ENCODE measurements at regions not wholly inside any gene's neighbourhood (a gene's known extent, or its start where the extent isn't known, plus 50 kb on each side); places are given as distances from the start of the nearest gene placed in this dataset.

DNA sequence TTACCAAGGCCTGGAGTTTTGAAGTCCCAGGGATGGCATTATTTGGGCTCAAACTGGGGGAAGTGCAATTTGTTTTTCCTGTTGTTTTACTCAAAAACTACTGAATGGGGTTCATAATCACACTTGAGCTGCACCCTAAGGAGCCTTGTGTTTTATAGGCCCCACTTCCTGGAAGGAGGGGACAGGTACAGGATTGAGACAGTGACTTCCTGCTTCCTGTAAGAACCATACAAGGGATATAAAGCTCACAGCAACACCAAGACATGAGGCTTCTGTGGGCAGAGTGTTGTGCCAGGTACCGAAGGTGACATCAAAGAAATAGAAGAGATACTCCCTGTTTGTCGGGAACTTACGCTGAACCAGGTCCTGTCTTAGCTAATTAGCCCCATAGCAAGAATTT, 70.4 kb upstream of the SKOR2 start:
- Histone ChIP-seq H3K4me1 (ENCODE audit: control insufficient read depth in 1 of 2, extremely low read depth in 1 of 2, insufficient read depth in 2 of 2, low read length in 2 of 2) (no peaks in the 10 kb centered on the region), H3K36me3 (ENCODE audit: control insufficient read depth in 2 of 2, extremely low read depth in 1 of 2, insufficient read depth in 1 of 2, low read length in 1 of 2) (no peaks in the 10 kb centered on the region), H3K4me3 (ENCODE audit: control insufficient read depth in 1 of 2, extremely low read depth in 1 of 2, low read length in 1 of 2) (no peak overlapping the region), H3K27me3 (replicated peaks in 1 of 2; ENCODE audit: control insufficient read depth in 2 of 2, extremely low read depth in 1 of 2, insufficient read depth in 2 of 2, low read length in 1 of 2) (peaks cover 2 to 7% of the 10 kb centered on the region in 2 experiments), H3K27ac (ENCODE audit: low read length) (no peak overlapping the region), H3K9me3 (no peaks in the 10 kb centered on the region)
- no peaks in the 10 kb centered on the region for H3K9me3 Mint-ChIP-seq
- WGBS (ENCODE audit: insufficient coverage): 83% methylated on average over 2 of the region's 3 CpGs
- no peak overlapping the region for H3K4me3 Mint-ChIP-seq
- H3K4me1 Mint-ChIP-seq: no peaks in the 10 kb centered on the region
- POLR2A ChIA-PET: no interaction called here
- no peaks in the 10 kb centered on the region for H3K36me3 Mint-ChIP-seq
- H3K27ac Mint-ChIP-seq: no peak overlapping the region
- no peak for DNase-seq
- peaks cover 4 to 8% of the 10 kb centered on the region in 2 donors for H3K27me3 Mint-ChIP-seq
- CTCF ChIA-PET: no interaction called here
- ATAC-seq (replicated peaks in 1 of 4): no peak

DNA sequence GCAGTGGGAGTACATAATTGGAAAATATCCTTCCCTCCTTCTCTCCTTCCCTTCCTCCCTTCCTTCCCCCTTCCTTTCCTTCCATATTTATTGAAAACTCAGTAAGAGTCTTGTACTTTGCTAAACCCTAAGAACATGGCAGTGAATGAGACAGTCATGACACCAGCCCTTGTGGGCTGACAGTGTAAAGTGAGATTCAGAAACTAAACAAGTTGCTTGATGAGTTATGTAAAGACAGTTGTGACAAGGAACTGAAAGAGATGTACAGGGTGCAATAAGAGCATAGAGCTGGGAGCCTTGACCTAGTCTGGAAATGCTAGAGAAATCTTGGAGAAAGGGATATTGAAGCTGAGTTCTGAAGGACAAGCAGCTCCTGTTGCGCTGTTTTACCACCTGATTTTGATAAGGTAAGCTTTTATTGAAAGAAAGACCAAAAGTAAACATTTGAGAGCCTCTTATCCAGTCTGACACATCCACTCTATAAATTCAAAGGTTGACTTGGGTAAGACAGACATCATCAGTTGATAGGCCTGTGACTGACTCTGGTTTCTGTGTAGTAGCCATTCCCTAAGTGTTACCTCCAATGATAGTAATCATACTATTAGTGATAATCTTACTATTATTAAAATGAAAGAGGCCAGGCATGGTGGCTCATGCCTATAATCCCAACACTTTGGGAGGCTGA, 66.5 kb upstream of the SKOR2 start:
- DNase-seq (no peak), ATAC-seq (replicated peaks in 1 of 4) (no peak)
- peaks cover 0 to 2% of the 10 kb centered on the region in 2 experiments for H3K27me3 ChIP-seq (replicated peaks in 1 of 2; ENCODE audit: control insufficient read depth in 2 of 2, extremely low read depth in 1 of 2, insufficient read depth in 2 of 2, low read length in 1 of 2)
- no peak overlapping the region for H3K4me3 Mint-ChIP-seq
- H3K27me3 Mint-ChIP-seq: peaks cover 6 to 10% of the 10 kb centered on the region in 2 donors
- H3K9me3 ChIP-seq: no peaks in the 10 kb centered on the region
- H3K4me3 ChIP-seq (ENCODE audit: control insufficient read depth in 1 of 2, extremely low read depth in 1 of 2, low read length in 1 of 2): no peak overlapping the region
- no peaks in the 10 kb centered on the region for H3K9me3 Mint-ChIP-seq
- ChIA-PET POLR2A (no interaction called here), CTCF (no interaction called here)
- H3K4me1 Mint-ChIP-seq: no peaks in the 10 kb centered on the region
- no peaks in the 10 kb centered on the region for H3K4me1 ChIP-seq (ENCODE audit: control insufficient read depth in 1 of 2, extremely low read depth in 1 of 2, insufficient read depth in 2 of 2, low read length in 2 of 2)
- no peak overlapping the region for H3K27ac Mint-ChIP-seq
- H3K36me3 ChIP-seq (ENCODE audit: control insufficient read depth in 2 of 2, extremely low read depth in 1 of 2, insufficient read depth in 1 of 2, low read length in 1 of 2): no peaks in the 10 kb centered on the region
- no peak overlapping the region for H3K27ac ChIP-seq (ENCODE audit: low read length)
- no peaks in the 10 kb centered on the region for H3K36me3 Mint-ChIP-seq
- WGBS (ENCODE audit: insufficient coverage): no CpG with 5 or more reads among the region's 1 CpG

DNA sequence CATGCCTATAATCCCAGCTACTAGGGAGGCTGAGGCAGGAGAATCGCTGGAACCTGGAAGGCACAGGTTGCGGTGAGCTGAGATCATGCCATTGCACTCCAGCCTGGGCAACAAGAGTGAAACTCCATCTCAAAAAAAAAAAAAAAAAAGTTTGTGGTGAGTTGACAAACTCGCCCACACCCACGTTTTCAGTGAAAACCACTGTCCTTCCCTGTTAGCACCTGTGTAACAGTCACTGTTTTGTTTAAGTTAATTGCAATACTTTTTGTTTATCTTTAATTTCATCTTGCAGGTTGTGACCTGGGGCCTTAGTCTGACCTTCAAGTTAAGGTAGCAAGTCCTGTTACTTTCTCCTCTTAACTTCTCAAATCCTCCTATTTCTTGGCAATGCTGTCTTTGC, 65.5 kb upstream of the SKOR2 start:
- Histone ChIP-seq H3K9me3 (no peaks in the 10 kb centered on the region), H3K27me3 (replicated peaks in 1 of 2; ENCODE audit: control insufficient read depth in 2 of 2, extremely low read depth in 1 of 2, insufficient read depth in 2 of 2, low read length in 1 of 2) (peaks cover 0 to 2% of the 10 kb centered on the region in 2 experiments), H3K4me3 (ENCODE audit: control insufficient read depth in 1 of 2, extremely low read depth in 1 of 2, low read length in 1 of 2) (no peak overlapping the region), H3K36me3 (ENCODE audit: control insufficient read depth in 2 of 2, extremely low read depth in 1 of 2, insufficient read depth in 1 of 2, low read length in 1 of 2) (no peaks in the 10 kb centered on the region), H3K4me1 (ENCODE audit: control insufficient read depth in 1 of 2, extremely low read depth in 1 of 2, insufficient read depth in 2 of 2, low read length in 2 of 2) (no peaks in the 10 kb centered on the region), H3K27ac (ENCODE audit: low read length) (no peak overlapping the region)
- no peaks in the 10 kb centered on the region for H3K9me3 Mint-ChIP-seq
- peaks cover 9 to 12% of the 10 kb centered on the region in 2 donors for H3K27me3 Mint-ChIP-seq
- ATAC-seq (replicated peaks in 1 of 4): no peak
- no peaks in the 10 kb centered on the region for H3K4me1 Mint-ChIP-seq
- ChIA-PET CTCF (no interaction called here), POLR2A (no interaction called here)
- H3K27ac Mint-ChIP-seq: no peak overlapping the region
- no peak overlapping the region for H3K4me3 Mint-ChIP-seq
- H3K36me3 Mint-ChIP-seq: no peaks in the 10 kb centered on the region
- no peak for DNase-seq
- no CpG with 5 or more reads among the region's 4 CpGs for WGBS (ENCODE audit: insufficient coverage)

DNA sequence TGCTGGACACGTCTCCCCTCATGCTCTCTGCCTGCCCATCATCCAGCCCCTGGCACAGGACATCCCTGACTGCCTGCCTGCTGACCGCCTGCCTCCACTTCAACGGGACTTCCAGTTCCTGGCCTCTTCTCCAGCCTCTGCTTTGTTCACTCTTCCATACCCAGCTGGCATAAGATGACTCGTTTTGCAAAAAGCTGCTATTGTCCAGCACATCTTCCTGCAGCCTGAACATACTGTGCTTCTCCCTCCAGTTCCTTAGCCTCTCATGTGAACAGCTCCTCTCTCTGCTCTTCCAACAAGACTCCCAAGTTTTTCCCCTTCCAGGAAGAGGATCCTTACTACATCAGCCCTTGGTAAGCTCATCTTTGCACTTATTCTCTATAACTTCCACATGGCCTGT, 62.4 kb upstream of the SKOR2 start:
- Histone ChIP-seq H3K27me3 (replicated peaks in 1 of 2; ENCODE audit: control insufficient read depth in 2 of 2, extremely low read depth in 1 of 2, insufficient read depth in 2 of 2, low read length in 1 of 2) (peaks cover 0 to 7% of the 10 kb centered on the region in 2 experiments), H3K27ac (ENCODE audit: low read length) (no peak overlapping the region), H3K4me3 (ENCODE audit: control insufficient read depth in 1 of 2, extremely low read depth in 1 of 2, low read length in 1 of 2) (no peak overlapping the region), H3K36me3 (ENCODE audit: control insufficient read depth in 2 of 2, extremely low read depth in 1 of 2, insufficient read depth in 1 of 2, low read length in 1 of 2) (no peaks in the 10 kb centered on the region), H3K9me3 (no peaks in the 10 kb centered on the region), H3K4me1 (ENCODE audit: control insufficient read depth in 1 of 2, extremely low read depth in 1 of 2, insufficient read depth in 2 of 2, low read length in 2 of 2) (no peaks in the 10 kb centered on the region)
- ATAC-seq (replicated peaks in 1 of 4) (no peak), DNase-seq (no peak)
- no peaks in the 10 kb centered on the region for H3K9me3 Mint-ChIP-seq
- ChIA-PET POLR2A (no interaction called here), CTCF (interaction anchor here in 1 of 2 donors (0.8 kb wide), 2 partner anchors 460 to 983 kb away, joined by 3 to 6 read pairs; no protein-coding TSS in a partner anchor)
- no peak overlapping the region for H3K27ac Mint-ChIP-seq
- WGBS (ENCODE audit: insufficient coverage): 66% methylated on average over 4 of the region's 4 CpGs
- no peak overlapping the region for H3K4me3 Mint-ChIP-seq
- no peaks in the 10 kb centered on the region for H3K4me1 Mint-ChIP-seq
- no peaks in the 10 kb centered on the region for H3K36me3 Mint-ChIP-seq
- peaks cover 13 to 20% of the 10 kb centered on the region in 2 donors for H3K27me3 Mint-ChIP-seq

DNA sequence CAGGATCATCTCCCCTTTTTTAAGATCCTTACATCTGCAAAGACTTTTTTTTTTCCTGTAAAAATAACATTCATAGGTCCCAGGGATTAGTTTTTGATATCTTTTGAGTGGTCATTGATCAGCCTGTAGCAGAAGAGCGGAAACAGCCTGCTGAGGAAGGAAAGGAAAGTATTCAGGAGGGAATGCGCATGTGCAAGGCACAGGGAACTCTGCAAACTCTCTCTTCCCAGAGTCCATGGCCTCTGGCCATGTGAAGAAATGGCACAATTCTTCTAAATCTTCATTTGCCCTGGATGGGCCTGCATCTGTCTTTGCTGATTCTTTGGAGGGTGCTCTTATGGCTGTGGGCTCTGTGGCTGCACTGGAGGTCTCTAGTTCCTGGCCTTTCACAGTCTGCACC, 60.1 kb upstream of the SKOR2 start:
- POLR2A ChIA-PET: no interaction called here
- WGBS (ENCODE audit: insufficient coverage): 80% methylated on average over 2 of the region's 2 CpGs
- ATAC-seq (replicated peaks in 1 of 4): no peak

More for the DNA sequence above, 60.1 kb upstream of the SKOR2 start:
- Mint-ChIP-seq H3K4me1 (no peaks in the 10 kb centered on the region), H3K27me3 (peaks cover 6 to 22% of the 10 kb centered on the region in 2 donors), H3K4me3 (no peak overlapping the region), H3K9me3 (no peaks in the 10 kb centered on the region), H3K27ac (no peak overlapping the region), H3K36me3 (no peaks in the 10 kb centered on the region)
- H3K9me3 ChIP-seq: no peaks in the 10 kb centered on the region
- H3K4me1 ChIP-seq (ENCODE audit: control insufficient read depth in 1 of 2, extremely low read depth in 1 of 2, insufficient read depth in 2 of 2, low read length in 2 of 2): no peaks in the 10 kb centered on the region
- DNase-seq: no peak
- H3K4me3 ChIP-seq (ENCODE audit: control insufficient read depth in 1 of 2, extremely low read depth in 1 of 2, low read length in 1 of 2): no peak overlapping the region
- peaks cover 0 to 12% of the 10 kb centered on the region in 2 experiments for H3K27me3 ChIP-seq (replicated peaks in 1 of 2; ENCODE audit: control insufficient read depth in 2 of 2, extremely low read depth in 1 of 2, insufficient read depth in 2 of 2, low read length in 1 of 2)
- no peak overlapping the region for H3K27ac ChIP-seq (ENCODE audit: low read length)
- CTCF ChIA-PET: no interaction called here
- no peaks in the 10 kb centered on the region for H3K36me3 ChIP-seq (ENCODE audit: control insufficient read depth in 2 of 2, extremely low read depth in 1 of 2, insufficient read depth in 1 of 2, low read length in 1 of 2)
